Activated CD4-positive, alpha-beta T cell treated with anti-CD3 and anti-CD28 coated beads, Interleukin-10, Interleukin-2, amounts not matched to agents 100 ng/mL and 50 ng/mL, durations not matched to agents 16 hours and 8 hours (primary cell): ENCODE measurements at regions not wholly inside any gene's neighbourhood (a gene's known extent, or its start where the extent isn't known, plus 50 kb on each side); places are given as distances from the start of the nearest gene placed in this dataset.

Experiments used
- DNase-seq: peaks from one replicate; pipeline ENCODE4 v3.0.0-alpha.2; 2020

DNA sequence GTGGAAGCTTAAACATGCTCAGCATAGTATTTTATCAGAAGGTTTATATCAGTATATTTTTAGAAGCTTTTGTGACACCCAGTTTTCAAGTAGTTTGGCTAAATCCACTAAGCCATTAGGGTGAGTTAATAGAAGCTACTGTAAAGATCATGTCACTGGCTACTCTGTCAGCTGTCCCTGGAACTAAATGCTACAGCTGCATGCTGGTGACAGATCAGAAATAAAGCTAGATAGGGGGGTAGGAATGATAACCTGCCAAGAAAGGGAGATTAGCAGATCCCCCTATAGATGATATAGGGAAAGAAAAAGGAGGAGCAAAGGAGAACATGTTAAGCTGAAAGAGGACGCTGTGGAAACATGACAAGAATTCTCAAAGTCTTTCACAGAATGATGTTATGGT is 363.2 kb downstream of the QKI start:
- no peak for DNase-seq

DNA sequence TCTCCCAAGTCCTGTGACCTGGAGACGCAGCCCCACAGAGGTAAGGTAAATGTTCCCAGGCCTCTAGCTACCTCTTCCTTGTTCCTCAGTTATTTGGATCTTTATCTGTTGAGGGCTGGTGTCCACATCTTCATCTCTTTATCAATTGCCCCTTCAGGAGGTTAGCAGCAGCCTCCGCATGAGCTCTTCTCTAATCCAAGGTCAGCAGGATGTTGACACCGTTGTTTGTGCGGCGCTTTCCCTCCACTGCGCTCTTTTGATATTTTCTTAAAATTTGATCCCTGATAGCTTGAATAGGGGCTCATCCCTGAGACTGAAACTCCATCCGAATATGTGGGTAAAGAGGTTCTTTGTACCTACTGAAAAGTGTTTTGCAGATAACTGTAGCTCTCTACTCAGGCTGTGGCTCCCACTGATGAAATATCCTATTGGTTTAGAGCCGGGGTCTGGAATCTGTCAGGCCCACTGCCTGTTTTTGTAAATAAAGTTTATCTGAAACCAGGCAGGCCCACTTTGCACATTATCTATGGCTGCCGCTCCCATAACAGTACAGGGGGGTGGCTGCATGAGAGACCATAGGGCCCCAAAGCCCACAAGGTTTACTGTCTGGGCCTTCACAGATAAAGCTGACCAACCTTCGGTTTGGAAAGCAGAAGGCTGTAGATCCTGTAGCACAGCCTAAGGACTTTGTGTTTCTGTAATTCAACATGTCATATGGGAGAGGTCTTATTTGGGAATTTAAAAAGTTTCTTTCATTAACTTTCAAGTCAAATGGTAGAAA is 362.6 kb downstream of the QKI start:
- no peak for DNase-seq

DNA sequence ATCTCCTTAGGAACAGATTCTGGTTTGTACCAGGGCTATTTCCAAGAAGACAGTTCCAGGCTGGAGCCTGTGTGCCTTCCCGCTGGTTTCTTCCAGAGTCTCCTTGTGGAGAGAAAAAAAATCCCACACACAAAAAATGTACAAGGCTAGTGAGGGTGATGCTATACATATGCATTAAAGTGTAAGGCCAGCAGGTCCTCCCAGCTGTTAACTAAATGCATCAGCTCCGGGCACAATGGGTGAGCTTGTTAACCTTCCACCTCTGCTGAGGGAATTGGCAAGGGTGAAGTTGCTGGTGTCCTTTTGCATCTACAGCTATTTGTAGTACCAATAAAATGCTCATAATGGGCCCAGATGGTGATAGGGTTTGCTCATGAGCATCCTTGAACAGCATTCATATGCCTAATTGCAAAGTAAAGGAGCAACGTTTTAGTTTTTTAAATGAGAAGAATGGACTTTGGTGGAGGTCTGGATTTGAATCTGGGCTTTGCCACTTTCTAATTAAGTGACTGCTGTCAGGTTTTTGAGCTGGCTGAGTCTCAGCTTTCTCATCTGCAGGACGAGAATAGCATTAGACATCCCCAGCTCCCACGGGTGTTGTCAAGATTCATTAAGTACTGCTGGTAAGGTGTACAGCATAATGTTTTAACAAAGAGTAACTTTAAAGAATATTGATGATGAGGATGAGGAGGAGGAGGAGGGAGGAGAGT is 361.8 kb downstream of the QKI start:
- no peak for DNase-seq

DNA sequence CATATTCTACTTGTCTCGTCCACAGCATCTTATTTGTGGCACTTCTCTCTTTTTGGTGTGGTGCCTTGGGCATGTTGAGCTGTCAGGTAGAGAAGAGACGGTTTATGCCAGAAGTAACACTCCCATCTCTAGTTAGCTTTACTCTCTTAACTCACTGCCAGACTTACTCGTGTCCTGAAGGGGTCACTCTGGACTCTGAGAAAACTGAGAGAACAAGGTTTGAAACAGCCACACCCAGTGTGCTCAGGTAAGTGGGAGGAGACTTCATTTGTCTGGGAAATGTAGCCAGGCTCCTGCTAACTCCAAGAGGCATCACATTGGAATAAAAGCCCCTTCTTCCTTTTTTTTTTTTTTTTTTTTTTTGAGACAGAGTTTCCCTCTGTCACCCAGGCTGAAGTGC is 360.8 kb downstream of the QKI start:
- no peak for DNase-seq

DNA sequence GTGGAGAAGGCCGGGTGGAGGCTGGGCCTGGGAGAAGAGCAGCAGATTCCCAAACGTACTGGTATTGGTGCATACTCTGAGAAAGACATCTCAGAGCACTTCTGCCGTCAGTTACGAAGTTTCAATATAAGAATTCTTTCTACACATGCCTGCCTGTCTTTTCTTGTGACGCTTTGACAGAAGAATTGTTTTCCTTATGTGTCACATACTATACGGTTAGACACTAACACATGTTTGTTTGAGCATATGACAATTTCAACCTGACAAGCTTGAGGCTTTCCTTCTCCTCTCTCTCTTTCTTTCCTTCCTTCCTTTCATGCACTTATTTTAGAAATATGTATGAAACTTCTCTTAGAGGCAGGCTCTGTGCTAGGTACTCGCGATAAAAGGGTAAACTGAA is 360.0 kb downstream of the QKI start:
- DNase-seq, result no peak

DNA sequence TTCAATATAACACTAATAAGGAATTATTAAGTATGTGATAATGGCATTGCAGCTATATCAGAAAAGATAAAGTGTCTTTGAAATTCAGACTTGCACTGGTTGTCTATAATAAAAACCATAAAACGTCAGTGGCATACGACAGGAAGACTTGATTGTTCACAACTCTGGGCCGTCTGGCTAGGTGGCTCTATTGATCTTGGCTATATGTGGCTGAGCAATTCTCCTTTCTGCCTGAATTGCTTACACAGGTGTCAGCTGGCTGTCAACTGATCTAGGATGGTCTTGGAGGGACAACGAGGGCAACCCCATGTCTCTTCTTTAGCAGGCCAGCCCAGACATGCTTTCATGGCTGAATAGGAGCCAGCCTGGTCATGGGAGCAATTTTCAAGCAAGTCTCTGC is 359.1 kb downstream of the QKI start:
- DNase-seq, result no peak

DNA sequence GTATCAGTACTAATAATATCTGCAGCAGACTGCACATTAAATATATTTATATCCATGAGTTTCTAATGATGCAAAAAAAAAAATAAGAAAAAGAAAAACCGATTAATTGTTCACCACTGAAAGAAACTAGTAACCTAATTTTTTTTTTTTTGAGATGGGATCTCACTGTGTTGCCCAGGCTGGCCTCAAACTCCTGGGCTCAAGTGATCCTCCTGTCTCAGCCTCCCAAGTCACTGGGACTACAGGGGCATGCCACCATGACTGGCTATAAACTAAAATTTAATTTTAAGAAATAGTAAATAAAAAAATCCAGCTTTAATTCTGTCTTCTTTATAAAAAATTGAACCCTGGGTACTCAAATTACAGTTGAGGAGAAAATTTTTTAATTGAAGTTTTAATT is 358.2 kb downstream of the QKI start:
- no peak for DNase-seq

DNA sequence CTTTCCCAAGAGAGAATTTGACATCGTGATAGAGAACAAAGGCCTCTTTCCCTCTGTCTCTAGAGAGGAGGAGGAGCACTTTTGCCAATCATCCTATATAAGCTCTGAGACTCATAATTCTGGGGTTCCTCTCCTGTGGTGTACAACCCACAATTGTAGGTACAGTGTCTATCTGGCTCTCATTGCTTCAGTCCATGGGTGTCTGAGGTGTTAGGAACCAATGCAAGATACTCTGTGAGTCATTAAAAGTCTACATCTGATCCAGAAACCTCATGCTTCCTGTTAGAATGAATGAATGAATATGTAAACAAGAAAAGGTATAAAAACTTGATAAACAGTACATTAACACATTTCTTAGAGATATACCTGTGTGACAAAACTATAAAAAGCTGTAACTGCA is 356.7 kb downstream of the QKI start:
- DNase-seq, result no peak

DNA sequence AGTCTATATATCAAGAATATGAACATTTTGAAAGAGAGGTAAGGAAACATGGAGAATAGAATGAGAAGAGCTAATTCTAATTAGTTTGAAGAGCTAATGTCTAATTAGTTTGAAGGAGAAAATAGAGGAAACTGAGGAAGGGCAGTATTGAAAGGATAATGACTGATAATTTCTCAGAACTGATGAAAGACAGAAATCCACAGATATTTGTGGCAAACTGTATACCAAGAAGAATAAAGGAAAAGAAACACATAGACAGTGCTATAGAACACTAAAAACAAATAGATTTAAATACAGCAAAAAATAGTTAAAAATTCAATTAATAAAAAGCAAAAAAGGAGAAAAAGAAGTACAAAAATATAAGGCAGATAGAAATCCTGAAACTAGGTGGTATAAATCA is 354.4 kb downstream of the QKI start:
- DNase-seq, result no peak

DNA sequence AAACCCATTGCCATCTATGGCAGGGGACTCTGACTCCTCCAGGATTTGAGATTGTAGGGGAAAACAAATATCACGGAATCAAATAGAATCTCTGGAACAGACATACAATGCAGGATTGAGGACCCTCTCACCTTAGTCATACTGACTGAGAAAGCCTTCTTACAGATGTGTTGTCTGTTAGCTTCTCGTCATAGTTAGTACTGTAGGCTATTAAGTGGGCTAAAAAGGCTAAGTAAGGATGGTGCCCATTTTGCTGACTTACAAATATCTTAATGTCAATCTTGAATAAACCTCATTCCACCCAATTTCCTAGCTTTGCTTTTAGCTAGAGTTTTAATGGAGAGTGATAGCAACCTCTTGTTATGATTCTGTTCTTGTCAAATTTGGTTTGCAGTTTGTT is 352.4 kb downstream of the QKI start:
- DNase-seq, result no peak

DNA sequence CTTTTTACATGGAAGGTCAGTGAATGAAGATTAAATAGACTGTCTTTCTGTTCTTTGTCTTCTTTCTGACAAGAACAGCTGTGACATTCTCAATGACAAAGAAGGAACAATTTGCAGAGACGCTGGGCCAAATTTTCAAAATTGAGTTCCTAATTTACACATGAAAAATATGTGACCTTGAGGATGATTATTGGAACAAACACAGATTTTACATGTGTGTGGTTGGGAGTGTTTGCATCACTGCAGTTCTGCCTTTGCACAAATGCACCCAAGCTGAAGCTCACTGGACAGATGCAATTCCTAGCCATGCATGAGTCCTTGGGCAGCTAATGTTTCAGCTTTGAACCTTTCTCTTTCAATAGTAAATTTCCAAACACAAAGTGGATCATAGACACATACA is 350.8 kb downstream of the QKI start:
- no peak for DNase-seq

DNA sequence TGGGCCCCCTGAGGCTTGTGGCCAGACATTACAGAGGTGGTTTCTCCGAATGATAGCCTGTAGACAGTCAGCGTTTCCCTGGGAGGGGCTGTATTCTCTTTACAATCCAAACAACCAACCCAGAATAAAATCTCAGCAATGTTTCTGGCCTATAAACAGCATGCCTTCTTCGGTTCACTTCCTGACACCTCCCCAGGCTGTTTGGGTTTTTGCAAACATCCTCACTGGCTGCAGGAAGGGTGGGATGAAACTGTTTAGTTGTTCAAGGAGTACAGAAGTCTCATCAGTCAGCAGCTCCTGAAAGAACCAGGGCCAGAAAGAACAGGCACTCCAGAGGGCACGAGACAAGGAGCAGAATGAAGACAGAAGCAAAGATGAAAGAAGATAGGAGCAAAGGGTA is 350.0 kb downstream of the QKI start:
- DNase-seq, result no peak

DNA sequence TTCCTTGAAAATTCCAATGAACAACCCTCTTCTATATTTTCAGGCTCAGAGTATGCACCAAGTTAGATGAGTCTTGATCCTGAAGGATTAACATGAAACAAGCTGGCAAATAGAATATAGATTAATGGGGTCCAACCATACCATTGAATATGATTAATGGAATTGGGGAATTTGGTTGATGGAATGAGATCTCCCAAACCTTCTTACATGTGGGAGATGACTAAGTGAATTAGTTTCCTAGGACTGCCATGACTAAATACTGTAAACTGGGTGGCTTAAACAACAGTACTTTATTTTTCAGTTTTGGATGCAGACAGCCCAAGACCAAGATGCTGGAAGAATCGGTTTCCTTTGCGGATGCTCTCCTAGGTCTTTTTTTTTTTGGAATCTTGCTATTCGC is 347.0 kb downstream of the QKI start:
- DNase-seq, result no peak

DNA sequence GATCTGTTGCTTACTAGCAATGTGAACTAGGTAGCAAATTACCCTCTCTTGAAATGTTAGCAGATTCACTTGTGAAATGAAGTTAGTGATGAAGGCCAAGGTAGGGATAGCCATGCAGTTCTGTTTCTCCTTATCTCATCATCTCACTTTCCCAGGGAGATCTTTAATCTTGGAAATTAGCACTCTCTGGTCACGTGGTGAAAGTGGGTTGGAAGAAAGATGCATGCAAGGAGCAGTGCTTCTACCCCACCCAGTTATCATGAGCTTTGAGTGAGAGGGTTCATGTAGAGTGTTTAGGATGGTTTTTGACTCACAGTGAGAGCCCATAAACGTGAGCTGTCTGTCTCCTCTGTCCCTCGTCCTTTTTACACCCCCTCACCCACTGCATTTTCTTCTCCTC is 346.3 kb downstream of the QKI start:
- DNase-seq, result no peak

DNA sequence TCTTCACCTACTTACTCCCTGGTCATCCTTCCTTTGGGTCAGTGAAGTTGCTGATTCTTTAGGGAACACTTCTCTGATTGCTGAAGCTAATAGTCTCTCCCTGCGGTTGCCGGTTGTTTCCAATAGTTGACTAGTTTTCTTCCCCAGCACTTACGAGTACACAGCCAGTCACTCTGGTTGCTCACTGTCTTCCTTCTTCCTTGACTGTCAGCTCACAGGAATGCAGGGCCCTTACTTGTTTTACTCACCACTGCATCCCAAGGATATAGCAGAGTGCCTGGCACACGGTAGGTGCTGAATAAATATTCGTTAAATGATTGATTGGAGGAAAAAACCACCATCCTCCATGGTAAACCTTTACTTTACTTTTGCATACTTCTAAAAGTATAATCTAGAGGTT is 345.0 kb downstream of the QKI start:
- DNase-seq, result no peak

DNA sequence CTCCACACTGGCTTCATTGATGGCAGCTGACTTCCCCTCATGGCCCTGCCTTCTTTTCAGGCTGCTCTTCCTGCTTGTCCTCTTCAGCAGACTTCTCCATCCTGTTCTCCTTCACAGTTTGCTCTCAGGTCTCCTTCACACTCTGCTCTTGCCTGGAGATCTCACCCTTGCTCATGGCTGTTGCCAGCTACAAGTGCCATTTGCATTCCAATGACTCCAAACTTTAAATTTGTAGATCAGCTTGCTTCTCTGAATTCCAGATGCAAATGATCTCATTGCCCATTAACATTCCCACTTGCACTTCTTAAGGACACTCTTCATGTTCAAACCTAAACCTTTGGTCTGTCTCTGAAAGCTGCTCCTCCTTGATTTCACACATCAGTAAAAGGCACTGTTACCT is 343.0 kb downstream of the QKI start:
- DNase-seq, result no peak

DNA sequence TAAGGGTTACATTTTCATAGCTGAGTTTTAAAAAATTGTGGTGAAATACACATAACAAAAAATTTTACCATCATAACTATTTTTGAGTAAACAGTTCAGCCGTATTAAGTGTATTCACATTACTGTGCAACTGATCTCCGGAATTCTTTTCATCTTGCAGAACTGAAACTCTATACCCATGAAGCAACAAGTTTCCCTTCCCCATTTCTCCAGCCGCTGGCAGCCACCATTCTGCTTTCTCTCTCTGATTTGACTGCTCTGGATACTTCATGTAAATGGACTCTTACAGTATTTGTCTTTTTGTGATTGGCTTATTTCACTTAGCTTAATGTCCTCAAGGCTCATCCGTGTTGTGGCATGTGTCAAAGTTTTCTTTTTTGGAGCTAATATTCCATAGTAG is 341.6 kb downstream of the QKI start:
- DNase-seq, result no peak

DNA sequence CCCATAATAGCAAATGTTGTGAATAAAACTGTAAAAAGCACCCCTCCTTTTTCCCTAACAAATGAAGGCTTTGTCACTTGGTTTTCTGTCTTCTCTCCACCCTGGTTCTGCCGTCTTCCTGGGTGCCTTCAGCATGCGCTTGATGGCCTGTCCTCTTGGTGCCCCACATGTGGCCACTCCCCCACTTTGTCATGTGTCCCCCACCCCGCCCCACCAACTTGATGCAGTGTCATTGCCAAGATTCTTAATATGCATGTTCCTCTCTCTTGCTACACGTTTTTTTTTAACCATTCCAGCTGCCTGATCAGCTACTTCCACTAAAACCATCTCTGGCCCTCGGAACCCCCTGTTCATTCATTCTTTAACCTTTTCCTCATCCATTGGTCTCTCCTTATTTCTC is 340.3 kb downstream of the QKI start:
- DNase-seq, result no peak

DNA sequence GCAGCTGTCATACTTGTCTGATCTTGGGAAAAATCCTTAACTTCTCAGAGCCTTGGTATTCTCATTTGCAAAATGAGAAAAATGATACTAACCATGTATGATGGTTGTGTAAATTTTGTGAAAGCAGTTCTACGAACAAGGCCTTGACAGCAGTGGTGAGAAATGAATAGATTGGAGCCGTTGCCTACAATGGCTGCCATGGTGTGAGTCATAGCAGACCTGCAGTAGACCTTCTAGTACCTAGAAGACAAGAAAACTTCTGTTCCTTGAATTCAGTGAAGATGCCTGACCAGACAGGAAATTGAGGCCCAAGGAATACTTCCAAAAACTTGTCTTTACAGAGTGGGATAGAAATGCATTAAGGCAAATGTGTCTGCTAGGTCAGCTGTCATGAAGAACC is 338.9 kb downstream of the QKI start:
- peak; percentile 6 for DNase-seq

DNA sequence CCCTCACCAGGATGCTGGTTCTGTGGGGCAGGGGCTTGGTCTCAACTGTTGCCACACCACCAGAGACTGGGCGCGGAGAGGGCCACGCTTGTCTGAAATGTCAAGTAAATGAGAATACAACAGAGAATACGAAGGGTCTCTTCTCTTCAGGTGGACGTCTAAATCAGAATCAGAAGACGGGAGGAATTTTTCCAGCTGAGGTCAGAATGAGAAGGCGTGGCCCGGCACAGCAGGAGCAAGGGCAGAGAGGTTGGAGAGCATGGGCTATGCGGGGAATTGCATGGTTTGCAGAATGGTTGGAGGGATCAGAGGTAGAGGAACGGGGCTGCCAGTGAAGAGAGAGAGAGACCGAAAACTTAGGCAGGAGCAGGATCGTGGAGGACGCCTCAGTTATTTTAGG is 337.9 kb downstream of the QKI start:
- DNase-seq, result no peak

DNA sequence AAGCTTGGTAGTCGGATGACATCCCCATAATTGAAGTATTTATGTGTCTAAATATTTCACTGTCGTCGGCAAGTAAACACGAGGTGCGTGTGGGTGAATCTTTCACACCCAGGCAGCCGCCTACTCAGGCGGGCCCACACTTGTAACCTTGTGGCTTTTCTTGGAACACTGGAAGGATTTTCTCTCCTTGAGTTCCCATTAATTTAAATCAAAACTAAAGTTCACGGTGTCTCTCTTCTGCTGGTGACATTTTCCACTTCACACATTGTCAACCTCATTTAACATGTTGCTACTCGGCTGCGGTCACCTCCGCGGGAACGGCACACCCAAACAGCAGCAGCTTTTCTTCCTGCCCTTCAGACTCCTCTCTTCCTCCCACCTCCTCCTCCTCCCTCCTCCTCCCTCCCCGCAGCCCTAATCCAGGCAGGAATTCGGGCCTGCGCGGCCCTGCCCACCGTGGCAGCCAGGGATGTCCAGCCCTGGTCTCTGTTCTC is 336.6 kb downstream of the QKI start:
- DNase-seq, result peak; percentile 28

DNA sequence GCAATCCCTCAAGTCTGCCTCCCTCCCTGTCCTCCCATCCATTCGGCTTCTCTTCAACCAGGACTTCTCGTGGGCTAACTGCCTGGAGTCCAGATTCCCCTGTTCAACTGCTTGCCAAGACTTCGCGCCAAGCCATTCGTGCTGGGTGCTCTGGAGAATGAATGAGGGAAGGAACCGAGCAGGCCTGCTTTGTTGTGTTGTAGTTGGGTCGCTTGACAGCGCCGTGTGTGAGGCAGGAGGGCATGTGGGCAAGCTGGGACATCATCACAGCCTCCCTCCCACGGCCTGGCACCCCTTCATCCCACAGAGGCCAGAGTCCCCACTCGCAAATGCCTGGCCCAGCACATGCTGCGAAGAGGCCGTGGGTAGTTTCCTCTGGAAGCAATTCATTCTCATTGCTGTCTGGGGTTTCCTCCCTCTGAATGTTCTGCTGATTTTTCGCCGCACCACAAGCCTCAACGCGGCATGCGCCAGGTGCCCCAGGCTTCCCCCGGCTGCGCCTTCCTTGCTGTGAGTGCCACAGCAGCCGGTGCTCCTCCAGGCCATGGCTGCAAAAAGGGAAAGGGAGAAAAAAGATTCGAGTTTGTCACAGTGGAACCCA is 336.0 kb downstream of the QKI start:
- DNase-seq, result peak; percentile 3

DNA sequence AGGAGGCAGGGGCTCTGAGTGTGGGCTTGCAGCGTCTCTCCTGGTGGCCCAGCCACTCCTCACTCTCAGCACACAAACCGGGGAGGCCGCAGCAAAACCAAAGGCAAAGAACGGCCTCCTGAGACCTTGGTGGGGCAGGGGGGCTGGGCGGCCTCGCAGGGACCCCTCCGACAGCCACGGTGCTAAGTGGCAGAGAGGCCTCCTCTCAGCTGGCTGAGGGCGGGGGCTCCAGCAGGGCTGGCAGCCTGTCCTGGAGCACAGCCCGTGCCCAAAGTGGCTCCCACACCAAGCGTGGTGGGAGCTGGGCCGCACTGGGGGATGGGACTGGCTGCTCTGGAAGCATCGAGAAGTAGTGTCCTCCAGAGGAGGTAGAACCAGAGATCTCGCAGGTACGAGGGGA is 334.4 kb downstream of the QKI start:
- no peak for DNase-seq

DNA sequence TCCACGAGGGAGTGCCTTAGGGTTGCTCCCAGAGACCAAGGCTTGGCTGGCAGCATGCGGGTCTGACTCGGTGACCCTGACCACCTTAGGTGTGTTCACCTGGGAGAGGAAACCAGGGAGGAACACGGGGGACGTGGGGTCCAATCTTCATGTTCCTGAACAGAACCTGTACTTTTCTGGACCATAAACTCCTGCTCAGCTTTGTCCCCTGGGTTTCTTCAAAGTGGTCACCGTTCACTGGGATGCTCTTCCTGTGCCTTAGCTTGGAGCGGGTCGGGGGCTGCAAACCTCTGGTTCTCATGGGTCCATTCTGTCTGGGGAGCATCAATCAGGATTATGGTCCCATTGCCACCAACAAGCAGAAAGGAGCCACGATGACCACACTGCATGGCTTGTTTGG is 333.5 kb downstream of the QKI start:
- no peak for DNase-seq
